IPS DF 4.7 (cell line): ENCODE measurements at regions not wholly inside any gene's neighbourhood (a gene's known extent, or its start where the extent isn't known, plus 50 kb on each side); places are given as distances from the start of the nearest gene placed in this dataset.
A peak's percentile ranks its signal among the peaks of the same experiment; 100 is the strongest.

Experiments used
- DNase-seq: peaks from one replicate; pipeline ENCODE4 v3.0.0-alpha.2; 2013; ENCODE audit warnings: low spot score; ENCODE audit errors: extremely low read depth

DNA sequence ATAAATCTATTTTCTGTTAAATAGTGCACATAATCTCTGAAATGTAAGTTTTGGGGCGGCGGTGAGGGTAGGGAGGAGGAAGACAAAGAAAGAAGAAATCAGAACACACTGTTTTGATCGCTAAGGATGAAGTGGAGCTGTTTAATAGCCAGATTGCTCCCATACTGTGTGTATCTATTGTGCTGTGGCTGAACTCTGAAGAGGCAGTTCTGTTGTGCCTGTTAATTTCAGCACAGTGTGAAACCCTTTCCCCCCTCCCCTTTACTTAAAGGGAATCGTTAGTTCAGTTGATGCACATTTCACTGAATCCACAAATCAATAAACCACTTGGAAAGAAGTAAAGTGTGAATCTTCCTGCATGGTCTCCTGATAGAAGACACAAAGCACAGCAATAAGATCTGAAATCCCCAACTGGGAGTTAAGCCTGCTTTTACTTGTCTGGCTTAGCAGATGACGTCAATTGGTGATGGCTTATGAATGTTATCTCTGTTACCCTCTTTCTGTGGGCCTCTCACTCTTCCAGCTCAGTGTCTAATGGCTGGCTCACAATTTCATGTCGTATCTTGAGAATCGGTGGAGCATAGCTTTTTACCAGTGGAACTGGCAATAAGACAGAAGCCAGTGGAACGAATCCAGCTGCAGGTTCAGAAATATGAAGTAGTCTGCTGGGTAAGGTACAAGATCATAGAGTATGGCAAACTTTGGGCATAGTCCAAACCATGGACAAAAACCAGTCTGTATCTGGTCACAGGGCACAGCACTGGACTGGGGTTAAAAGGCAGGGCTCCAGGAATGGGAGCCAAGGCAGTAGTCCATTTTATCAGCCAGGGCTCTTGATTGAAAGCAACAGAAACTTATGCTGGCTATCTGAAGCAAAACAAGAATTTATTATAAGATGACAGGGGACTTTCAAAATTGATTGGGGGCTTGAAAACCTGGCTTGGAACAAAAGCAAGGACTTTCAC, 413.5 kb upstream of the SEL1L start:
- no peak for DNase-seq

DNA sequence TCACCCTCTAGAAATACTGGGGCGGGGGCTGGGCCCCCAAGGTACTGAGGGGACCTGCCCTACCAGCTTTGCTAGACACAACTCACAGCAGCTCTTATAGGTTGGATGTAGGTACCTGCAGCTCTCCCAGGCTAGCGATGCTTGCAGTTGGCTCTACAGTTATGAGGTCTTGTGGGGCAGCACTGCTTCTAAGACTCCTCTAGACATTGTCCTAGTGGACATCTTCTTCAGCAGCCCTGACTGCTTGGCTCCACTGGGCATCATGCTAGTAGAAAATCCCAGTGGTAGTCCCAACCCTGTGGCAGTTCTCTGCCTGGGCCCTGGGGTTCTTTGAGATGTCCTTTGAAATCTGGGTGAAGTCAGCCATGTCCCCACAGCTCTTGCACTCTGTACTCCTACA, 419.3 kb upstream of the SEL1L start:
- DNase-seq, result no peak

DNA sequence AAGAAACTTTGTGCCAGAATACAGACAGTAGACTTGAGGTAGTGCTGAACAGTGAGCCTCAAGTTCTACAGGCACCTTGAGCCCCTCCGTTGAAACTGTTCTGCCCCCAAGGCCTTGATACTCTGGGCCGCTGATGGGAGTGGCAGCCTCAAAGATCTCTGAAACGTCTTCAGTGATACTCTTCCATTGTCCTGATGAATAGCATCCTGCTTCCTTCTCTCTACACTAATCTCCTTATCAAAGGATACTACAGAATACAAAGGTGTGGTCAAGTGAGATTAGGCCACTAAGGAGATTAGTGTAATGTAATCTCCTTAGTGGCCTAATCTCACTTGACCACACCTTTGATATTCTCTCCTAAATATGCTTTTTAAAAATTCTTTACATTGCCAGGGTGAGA, 419.8 kb upstream of the SEL1L start:
- no peak for DNase-seq

DNA sequence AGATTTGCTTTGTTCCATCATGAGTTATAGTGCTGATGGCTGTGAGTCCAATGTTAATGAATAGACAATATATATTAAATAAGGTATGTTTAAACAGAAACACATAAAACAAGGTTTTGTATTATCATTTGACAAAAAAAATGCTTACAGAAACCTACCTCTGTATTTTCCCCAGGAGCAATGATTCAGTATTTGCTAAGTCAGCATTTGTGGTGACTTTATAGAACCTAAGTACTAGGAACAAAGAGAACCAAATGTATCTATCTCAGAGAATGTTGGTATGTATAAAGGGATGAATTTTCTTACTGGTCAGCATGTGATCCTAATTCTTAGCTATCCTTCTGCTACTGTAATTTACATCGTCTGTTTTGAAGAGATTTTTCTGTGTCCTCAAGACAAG, 421.5 kb upstream of the SEL1L start:
- no peak for DNase-seq

DNA sequence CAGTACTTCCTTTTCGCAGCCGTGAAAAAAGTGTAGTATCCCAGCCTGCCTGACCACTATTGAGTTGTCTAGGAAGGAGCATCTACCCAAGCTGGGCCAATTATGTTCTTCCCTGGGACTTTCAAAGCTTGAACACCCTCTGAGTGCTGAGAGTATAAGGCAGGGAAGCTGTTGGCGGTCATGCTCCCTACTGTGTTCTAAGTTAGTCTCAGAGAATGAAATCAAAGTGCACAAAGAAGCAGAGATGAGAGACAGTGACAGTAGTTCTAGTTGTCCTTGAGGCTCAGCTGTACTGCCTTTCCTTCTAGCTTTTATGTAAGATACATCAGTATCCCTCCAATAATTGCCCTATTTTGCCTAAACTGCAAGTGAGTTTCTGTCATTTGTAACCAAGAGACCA, 427.1 kb upstream of the SEL1L start:
- no peak for DNase-seq

DNA sequence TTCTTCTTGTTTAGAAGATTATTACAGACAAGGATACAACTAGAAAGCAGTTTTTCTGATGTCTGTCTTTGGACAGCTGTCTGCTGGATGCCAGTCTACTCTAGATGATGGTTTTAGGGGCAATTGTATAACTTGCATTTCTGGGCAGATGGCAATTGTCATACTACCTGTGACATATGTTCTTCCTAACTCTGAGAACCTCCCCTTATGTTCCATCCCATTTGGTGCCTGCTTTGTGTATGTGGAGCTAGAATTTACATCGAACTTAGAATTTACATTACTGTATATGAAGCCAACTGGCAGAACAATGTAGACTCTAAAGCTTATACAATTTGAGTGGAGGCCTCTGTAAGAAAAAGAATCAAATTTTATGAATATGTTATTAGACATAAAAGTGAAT, 430.2 kb upstream of the SEL1L start:
- DNase-seq, result no peak

DNA sequence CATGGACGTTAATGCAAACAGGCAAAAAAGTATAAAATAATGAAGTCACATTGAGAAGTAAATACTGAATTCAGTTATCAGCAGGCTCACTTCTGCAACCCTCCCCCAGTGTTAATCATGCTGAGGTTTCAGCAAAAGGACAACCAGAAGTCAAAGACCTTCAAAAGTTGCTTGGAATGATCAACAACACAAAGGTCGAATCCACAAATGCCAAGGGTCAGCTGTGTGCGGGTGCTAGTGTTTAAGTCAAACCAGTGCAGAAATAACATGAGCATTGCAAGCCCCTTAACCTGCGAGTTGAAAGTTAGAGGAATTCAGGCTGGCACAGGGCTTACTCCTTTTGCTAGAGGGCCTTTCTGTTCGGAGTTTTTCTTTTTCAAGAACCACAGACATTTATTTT, 436.7 kb upstream of the SEL1L start:
- DNase-seq, result no peak

DNA sequence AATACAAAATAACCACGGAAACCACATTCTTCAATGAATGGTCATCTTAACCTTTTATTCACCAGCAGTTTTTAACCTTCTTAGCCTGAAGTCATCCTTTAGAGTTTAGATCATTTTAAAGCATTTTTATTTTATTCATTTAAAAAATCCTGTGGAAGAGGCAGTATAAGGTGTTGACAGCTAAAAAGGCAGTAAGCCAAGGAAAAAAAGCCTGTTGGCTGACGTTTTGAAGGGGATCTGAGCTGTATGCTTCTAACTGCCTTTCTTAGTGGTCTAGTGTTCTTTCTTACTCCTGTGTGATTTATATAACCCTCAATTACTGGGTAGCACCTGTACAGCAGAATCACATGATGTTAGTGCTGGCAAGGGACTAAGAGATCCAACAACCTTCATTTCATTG, 438.3 kb upstream of the SEL1L start:
- no peak for DNase-seq

DNA sequence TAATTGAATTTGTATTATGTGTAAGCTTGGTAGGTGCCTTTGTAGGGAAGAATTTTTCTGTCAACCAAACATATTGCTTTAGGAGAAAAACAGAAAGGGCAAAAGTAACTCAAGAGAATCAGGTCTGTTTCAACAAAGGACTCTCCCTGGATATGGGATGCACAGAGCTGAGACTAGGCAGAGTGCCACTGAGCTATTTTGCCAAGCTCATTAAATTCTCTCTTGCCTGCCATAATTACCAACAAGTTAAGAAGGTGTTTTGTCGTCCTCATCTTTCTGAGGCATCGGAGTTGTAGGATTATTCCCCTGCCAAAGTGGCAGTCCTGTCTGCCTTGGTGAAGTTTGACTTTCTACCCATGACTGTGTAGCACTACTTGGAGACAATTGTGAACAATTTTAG, 438.9 kb upstream of the SEL1L start:
- no peak for DNase-seq

DNA sequence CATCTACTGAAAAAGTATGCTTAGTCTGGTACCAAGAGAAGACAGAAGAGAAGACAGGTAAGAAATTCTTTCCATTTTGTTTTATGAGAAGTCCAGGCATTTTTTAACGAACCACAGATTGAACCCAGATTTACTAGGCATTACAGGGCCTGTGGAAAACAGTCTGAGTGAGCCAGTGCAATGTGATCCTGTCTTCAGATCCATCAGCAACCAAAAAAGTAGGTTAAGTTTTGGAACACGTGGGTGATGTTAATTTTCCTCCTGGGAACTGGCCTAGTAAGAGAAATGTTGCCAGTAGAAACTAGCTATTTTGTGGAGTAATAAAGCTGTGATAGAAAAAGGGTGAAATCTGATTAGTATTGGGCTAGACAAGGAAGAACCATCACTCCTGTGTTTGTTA, 440.9 kb upstream of the SEL1L start:
- DNase-seq, result no peak

DNA sequence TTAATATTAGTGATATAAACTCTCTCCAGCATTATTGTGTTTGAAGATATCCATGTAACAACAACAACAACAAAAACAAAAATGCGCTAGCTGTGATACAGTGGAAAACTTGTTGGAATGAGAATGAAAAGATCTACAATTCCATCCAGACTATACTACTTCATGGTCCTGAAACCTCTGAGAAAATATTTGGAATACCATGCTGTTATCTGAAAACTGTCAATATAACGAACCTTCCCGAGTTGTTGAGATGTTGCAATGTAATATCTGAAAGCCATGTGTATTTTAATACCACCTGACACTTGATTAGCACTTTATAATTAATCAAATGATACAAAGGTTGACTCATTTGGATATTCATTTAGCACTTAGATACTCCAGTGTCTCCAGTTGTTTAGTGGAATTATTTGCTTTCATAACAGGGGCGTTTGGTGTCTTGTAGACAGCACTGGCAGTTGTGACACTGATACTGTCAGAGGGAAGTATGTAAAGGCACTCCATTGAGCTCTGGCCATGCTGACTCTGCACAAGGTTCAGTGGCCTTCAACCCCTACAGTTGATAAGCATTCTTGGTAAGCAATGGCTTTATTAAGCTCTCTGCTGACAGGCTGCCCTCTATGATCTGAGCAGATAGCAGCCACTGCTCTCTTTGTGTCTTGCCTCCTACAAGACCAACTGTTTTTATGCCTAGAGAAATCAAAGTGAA, 447.1 kb upstream of the SEL1L start:
- DNase-seq, result no peak

DNA sequence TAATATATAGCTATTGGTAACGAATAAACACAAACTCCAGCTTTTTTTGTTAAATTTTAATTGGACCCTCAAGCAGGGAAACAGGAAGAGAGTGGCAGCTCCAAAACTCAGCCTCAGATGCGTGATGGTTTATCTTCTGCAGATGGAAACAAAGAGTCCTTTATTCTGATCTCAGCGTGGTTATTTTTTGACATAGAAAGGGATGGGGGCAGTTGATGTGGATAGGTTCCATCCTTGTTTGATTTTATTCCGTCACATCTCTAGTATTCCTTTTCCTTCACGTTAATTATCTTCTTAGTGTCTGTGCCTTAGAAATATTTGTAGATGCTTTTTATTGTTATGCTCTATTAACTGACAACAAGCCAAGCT, 447.6 kb upstream of the SEL1L start:
- DNase-seq, result no peak

DNA sequence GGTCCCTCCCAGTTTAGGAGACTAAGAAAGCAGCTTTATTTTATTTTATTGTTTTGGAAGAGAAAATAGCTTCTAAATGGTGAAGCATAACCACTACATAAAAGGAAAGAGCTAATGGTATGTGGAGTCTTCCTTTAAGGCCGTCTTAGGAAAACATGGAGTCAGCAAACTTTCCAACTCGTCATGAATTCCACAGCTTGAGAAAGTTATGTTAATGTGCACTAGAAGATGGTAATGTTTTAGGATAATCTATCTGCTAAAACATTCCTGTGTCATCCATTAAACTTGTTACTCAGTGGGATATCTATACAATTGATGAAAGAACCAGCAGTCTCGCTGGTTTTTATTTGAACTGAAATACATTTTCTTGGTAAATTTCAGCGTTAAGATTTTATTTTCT, 448.4 kb upstream of the SEL1L start:
- no peak for DNase-seq

DNA sequence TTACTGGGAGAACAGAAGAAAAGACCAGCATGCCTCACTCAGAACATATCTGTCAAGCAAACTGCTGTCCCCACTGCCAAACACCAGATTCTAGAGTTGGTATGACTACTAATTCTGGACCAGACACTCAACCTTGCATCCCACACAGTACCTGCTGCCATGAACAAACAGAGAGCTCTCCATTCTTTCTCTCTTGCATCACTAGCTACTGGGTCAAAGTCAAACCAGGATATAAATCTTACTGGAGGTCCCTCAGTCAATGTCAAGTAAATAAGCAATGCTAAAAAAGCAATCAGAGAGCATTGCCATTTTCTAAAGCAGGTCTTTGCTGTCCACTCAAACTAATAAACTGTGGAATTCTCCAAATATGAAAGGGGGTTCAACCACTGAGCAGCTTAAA, 452.4 kb upstream of the SEL1L start:
- DNase-seq, result no peak

DNA sequence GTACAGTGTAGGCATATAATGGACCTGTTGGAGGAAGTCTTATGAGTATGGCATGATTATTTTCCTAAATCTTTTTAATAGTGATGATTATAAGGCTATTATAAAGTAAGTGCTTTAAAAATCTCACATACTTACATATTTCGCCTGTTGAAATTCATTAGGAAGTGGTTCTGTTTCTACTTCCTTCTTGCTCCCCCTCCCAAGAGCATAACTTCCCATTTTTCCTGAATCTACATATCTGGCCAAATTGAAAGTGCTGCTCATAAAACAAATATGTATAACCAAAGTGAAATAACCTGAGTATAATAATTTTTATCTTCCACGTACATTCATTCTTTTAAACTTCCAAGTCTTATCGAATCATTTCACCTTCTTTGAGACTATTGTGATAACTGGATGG, 455.6 kb upstream of the SEL1L start:
- no peak for DNase-seq

DNA sequence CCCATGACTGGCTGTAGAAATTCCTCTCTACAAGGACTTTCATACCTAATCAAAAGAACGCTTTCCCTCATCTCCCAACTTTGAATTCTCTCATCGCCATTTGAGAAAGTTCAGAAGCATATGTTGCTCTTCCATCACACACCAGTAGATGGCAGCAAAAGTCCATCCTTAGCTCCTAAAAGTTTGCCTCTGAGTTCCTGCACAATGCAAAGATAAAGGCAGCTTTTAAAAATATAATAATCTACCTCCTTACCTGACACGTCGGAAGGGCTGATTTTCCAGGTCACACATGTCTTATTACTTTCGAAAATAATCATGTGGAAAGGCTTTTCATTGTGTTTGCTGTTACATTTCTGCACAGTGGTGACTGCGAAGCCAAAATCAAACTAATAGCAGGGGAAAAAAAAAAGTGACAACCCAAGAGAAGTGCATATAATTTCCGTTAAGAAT, 456.7 kb upstream of the SEL1L start:
- peak; percentile 51 for DNase-seq

DNA sequence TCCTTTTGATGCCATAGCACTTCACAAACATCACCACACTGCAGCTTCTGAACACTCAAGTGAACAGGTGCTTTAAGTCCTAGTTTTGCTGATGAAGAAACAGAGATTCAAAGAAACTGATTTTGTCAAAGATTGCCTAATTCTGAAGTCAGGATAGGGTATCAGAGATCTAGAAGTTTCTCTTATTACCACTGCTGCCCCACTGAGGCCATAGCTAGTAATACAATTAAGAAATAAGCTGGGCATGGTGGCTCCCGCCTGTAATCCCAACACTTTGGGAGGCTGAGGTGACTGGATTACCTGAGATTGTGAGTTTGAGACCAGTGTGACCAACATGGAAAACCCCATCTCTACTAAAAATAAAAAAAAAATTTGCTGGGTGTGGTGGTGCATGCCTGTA, 458.3 kb upstream of the SEL1L start:
- DNase-seq, result no peak

DNA sequence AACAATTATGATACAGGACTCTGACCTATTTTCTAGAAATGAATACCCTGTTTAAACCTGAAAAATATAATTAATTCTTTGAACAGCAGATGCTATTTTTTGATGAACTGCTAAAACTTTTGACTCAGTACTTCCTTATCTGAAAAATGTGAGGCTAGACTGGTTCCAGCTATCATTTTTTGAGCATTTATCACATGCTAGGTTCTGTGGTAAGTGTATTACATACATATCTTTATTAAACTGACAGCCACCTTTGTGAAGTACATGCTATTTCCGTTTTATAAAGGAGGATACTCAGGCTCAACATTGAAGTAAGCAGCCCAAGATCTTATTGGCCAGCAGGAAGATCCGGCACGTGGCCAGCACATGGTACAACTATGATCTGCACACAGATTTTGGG, 459.8 kb upstream of the SEL1L start:
- no peak for DNase-seq

DNA sequence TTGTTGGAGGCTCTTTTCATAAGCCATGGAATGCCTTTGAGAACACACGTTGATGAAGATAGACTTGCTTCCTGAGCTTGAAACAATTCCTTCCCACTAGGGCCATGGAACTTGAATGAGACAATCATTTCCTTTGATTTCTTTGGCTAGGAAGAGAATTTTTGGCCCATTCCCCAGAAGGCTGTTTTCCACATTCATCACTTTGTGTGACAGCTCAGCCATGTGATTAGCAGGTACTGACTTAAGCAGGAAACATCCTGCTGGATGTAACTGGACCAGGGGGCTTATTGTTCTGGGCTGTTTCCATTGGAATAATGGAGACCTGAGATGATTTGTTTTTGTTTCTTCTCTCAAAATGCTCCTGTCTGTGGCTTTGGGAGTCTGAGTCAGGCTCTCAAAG, 469.8 kb upstream of the SEL1L start:
- no peak for DNase-seq

DNA sequence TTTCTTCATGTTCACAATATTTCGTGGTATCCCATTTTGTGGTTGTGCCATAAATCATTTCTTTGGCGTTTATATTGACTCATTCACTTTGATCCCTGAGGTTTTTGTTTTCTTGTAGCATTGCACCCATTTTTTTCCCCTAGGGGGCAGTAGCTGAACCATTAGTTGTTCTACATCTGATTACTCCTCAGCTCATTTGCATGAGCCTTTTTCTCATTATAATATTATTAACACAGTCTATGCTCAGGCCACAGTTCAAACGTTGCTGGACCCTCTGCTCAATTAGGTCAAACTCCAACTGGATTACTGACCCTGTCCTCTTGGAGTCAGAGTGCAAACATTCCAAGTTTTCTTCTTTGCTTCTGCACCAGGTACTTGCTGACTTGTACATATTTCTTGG, 475.4 kb upstream of the SEL1L start:
- DNase-seq, result peak; percentile 9

DNA sequence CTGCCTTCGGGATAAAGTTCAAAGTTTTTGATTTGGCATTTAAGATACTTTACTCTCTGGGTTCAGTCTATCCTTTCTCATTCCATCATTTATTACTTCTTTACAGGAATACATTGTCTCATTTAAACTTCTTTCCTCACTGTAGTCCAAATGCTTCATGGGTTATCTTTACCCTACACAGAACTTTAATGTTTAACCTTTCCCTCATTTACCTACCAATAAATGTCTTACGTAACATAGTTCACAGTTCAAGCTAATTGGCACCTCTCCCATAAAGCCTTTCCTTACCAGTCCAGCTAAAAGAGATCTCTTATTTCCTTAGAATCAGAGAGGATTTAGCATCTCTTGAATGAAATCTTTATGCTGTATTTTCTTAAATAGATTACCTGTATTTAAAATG, 476.3 kb upstream of the SEL1L start:
- no peak for DNase-seq

DNA sequence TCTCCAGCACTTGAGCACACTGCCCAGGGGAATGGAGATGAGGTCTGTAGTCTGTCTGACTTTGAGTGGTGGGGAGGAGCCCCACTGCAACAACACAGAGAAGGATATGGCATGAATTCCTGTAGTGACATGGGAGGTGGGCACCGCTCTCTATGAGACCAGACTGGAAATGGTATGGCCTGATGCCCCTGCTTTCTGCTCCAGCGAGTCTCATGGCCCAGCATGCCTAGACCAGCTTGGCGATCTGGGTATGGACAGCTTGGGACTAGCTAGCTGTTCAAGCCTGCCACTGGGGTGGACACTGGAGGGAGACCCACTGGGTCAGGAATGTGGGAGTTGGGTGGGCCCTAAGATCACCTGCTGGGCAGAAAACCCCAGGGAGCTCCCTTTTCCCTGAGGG, 477.8 kb upstream of the SEL1L start:
- DNase-seq, result no peak

DNA sequence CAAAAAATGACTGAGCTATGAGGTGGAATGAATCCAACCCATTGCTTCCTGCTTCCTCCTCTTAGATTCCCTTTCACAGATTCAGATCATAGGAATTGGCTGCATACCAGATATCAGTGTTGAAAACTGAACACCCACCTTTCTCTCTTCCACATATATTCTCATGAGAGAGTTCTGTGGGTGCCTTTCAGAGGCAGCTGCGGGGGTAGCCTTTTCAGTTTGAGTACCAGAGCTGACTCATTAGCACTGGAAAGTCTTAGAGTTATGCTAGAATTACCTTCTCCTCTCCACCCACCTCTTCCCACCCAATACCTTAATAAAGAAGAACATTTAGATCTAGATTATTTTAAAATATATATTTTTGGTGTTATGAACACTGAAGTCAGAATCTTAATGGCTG, 495.4 kb upstream of the SEL1L start:
- DNase-seq, result no peak
